ENCODE measurements at regions not wholly inside any gene's neighbourhood (a gene's known extent, or its start where the extent isn't known, plus 50 kb on each side); places are given as distances from the start of the nearest gene placed in this dataset.

- no peak for DNase-seq (ENCODE audit: low read depth)
Observed at GRCh38 chr2:64769392-64770044, 115.8 kb upstream of the SERTAD2 start.

GRCh38 chr2:64770137-64770780 lies 116.5 kb upstream of the SERTAD2 start:
- no peak for DNase-seq (ENCODE audit: low read depth)

DNA sequence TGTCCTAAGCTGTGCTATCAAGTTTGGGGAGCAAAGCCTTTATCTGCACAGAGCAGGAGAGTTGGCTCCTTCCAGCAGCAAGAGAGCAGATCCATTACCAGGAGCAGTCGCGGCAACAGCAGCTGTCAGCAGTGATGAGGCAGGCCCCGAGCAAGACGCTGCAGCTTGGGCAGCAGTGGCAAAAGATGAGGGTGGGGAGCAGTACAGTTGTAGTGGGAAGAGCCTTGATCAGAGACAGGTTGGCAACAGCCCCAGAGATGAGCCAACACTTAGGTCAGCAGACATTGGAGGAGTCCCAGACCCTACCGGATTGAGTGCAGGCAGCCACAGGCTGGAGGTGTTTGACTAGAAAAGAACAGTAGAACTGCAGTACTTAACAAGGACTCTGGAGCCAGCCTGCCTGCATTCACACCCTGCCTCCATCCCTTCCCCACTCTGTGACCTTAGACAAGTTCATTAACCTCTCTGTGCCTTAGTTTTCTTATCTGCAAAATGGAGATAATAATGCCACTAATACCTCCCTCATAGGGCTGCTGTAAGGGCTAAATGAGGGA lies 117.1 kb upstream of the SERTAD2 start:
- no peak for DNase-seq (ENCODE audit: low read depth)

DNA sequence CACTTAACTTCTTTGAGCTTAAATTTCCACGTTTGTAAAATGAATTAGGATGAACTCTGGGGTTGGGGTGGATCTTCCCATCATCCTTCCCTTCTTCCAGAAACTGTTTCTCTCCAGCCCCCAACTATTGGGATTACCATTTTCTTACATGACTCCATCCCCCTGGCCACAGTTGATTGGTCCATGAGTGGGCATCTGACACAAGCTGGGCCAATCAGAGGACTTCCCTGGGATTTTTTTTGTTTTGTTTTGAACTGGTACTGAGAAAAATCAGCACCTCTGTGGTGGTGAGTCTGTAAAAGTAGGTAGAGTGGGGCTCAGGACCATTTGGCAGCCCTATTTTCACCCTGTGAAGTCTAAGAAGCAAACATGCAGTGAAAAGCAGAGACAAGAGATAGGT lies 118.0 kb upstream of the SERTAD2 start:
- no peak for DNase-seq (ENCODE audit: low read depth)

DNA sequence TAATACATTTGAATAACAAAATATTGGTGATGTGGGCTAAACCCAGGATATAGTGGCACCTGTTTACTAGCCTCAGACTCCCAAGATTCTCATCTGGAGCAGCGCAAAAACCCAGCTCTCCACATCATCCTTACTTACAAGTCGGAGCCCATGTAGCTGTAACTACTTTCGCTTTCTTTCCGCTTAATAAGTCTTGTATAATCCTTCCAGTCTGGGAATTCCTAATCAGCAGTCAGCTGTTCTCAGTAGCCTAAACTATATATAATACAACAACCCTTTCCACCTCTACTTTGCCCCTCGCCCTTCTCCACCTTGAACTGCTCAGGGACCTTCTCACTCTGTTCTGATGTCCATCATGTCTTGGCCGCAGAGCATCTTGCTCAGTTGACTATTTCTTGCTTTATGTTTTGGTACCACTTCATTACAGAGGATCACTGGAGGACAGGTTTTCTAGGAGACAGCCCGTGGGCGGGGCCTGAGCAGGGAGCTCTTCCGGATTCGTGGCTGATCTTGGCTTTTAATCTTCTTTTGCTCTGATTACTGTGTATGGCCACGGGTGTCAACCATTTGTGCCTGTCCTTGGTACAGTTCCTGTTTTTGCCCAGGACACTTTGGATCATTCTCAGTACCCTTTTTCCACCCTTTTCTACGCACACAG lies 119.9 kb upstream of the SERTAD2 start:
- DNase-seq (ENCODE audit: low read depth) = no peak

- DNase-seq (ENCODE audit: low read depth) = no peak
Observed at GRCh38 chr2:64777841-64778240, 124.1 kb upstream of the SERTAD2 start.

- DNase-seq (ENCODE audit: low read depth) = no peak
Observed at GRCh38 chr2:64779117-64779690, 125.5 kb upstream of the SERTAD2 start.

DNA sequence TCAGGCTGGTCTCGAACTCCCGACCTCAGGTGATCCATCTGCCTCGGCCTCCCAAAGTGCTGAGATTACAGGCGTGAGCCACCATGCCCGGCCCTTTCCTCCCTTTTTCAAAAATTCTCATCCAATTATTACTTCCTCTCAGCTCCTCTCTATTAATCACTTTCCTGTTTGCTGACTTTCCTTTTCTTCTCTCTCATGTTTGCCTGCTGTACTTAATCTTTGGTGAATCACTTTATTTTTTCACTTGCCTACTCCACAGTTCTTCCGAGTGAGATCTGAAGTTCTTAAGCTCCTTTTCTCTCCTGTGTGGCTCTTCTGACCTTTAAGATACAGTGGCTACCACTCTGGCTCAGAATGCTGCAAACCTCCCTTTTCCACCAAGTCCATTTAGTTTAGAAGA lies 126.3 kb upstream of the SERTAD2 start:
- no peak for DNase-seq (ENCODE audit: low read depth)

DNA sequence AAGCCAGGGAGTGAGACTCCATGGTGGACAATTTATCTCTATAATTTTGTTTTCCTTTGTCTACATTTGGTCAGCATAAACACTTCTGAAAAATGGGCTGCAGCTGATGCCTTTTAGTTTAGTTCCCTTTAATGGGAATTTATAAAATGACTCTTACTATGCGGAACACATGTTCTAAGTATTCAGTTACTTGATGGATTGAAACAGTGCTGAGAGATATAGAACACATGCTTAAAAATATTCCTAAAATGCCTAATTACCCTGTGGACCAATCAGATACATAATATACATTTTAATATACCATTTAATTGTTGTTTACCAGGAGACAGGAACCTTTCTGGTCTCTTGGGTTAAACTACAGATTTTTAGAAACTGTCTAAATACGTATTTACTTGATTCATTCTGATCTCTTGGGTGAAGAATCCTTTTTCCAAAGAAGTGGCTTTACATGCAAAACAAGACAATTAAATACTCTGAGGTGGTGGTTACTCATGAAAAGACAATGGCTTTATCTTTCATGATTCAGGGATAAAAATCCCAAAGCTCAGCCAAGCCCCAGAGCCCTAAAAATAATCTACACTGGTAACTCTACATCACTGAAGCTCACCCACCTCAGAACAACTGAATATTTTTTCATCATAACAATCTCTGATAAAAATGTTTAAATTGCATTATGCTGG lies 128.1 kb upstream of the SERTAD2 start:
- DNase-seq (ENCODE audit: low read depth) = no peak

DNA sequence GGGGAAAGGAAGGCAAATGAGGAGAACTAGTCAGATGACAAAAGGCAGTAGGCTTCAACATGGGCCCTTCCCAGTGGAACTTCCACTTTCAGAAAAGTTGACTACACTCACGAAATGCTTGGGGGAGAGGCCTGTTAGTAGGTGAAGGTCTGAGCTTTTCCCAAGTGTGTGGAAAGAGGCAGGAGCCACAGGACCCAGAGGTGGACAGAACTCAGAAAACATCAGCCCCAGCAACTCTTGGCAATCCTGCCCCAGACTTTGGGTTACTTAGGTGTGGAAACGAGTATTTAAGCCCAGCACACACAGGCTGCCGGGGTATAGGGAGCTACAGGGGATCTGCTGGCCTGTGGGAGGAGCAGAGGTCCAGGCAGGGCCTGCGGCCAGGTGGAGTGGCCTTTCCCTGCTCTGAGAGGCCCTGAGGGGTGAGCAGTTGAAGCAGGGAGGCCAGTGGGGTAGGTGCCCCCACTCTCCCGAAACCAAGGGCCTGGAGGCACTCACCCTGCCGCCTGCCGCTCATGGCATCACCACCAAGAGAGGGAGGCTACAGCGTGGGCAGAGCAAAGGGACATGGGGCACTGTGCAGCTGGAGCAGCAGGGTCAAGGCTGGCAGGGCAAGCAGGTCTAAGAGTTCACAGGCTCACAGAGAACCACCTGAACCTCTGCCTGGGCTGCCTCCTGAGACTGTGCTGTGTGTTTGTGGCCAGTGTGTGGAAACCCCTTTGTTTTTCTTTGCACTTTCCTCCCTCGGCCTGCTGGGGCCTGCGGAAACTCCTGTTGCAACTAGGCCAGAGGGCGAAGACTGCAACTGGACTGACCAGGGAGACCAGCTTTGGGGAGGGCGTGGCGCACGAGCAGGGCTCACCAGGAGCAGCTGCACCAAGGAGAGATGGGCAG lies 130.7 kb upstream of the SERTAD2 start:
- DNase-seq (ENCODE audit: low read depth) = no peak

- no peak for DNase-seq (ENCODE audit: low read depth)
Observed at GRCh38 chr2:64785245-64785644, 131.5 kb upstream of the SERTAD2 start.

GRCh38 chr2:64786343-64787018 lies 132.8 kb upstream of the SERTAD2 start:
- DNase-seq (ENCODE audit: low read depth) = no peak

DNA sequence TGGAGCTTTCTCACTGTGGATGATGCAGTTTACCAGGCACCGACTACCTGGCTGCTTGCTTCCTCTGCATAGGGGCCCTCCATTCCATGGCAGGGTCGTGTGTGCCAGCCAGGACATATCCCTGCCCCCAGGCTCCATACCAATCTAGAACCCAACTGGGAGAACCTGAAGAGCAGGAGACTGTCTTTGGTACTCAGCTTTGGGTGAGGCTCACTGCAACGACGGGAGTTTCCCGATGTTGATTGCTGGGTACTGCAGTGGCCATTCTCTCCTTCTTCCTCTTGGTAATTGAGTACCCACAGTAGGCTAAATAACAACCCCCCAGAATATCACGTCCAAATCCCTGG lies 133.3 kb upstream of the SERTAD2 start:
- no peak for DNase-seq (ENCODE audit: low read depth)

GRCh38 chr2:64787698-64788097 lies 134.0 kb upstream of the SERTAD2 start:
- DNase-seq (ENCODE audit: low read depth) = no peak

DNA sequence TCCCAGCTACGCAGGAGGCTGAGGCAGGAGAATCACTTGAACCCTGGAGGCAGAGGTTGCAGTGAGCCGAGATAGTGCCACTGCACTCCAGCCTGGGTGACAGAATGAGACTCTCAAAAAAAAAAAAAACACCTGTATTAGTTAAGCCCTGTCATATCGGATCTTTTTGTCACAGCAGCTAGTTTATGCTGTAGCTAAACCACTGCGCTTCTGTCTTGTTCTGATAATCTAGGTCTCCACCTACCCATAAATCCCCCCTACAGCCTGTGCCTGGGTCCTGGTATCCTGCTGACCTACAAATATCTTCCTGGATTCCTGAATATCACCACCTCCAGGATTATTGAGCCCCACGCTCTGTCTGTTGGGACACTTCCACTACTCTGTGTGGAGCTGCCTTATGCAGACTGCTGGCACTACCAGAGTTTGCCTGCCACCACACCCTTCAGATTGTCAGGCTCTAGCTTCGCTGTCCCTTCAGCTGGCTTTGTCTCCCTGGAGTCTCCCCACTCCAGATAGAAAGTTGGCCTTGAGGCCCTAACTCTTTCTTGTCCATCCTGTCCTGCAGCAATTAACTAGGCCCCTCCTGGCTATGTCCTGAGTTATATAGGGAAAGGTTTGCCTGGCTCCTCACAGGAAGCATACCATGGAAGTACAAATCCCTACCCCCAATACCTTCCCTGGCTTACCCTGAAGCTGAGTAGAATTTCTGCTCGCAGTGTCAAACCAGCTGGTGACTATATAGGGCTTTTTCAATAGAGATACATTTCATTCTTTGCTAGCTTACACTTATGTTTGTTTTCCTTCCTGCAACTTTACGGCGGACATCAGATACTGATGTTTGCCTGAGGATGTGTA lies 136.0 kb upstream of the SERTAD2 start:
- DNase-seq (ENCODE audit: low read depth) = no peak

- no peak for DNase-seq (ENCODE audit: low read depth)
Observed at GRCh38 chr2:64792300-64792699, 138.6 kb upstream of the SERTAD2 start.

- DNase-seq (ENCODE audit: low read depth) = no peak
Observed at GRCh38 chr2:64792995-64793639, 139.4 kb upstream of the SERTAD2 start.

DNA sequence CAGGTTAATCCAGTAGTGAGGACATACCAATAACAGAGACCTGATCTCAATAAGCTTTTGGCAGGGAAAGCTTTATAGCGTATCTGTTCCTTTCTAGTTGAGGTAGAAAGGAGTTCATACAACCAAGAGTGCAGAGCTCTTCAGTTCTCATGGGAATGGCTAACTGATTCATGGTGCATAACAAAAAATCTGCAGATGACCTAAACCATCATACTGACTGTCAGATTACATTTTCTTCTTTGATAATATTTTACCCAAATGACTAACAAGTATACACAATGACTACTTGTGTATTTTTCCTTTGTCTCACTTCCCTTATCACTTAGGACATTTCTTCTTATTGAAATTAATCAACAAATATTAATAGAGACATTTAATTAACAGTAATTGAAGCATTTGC lies 140.0 kb upstream of the SERTAD2 start:
- no peak for DNase-seq (ENCODE audit: low read depth)

- no peak for DNase-seq (ENCODE audit: low read depth)
Observed at GRCh38 chr2:64794426-64794995, 140.8 kb upstream of the SERTAD2 start.

All from activated T-helper 9 cell treated with anti-CD3 and anti-CD28 coated beads, Interleukin-2, amount 50 U/mL, for 16 hours (primary cell).